Neural progenitor cell (in vitro differentiated cells): ENCODE measurements at regions not wholly inside any gene's neighbourhood (a gene's known extent, or its start where the extent isn't known, plus 50 kb on each side); places are given as distances from the start of the nearest gene placed in this dataset.

Source experiments
- EZH2 ChIP-seq: fragments of 200-600 bp; sonication (generic); IDR thresholded peaks from 2 replicates; pipeline ENCODE4 v1.6.1; 2017; ENCODE audit warnings: antibody characterized with exemption, mild to moderate bottlenecking, moderate library complexity
- EZH2phosphoT487 ChIP-seq: fragments of 200-600 bp; sonication (generic); IDR thresholded peaks from 2 replicates; pipeline ENCODE4 v1.6.1; 2017; ENCODE audit warnings: antibody characterized with exemption

- TF ChIP-seq EZH2 (no peak), EZH2phosphoT487 (no peak)
These were observed 163.3 kb downstream of the DMAC1 start for GRCh38 chr9:7636309-7636708.
